ENCODE measurements at regions not wholly inside any gene's neighbourhood (a gene's known extent, or its start where the extent isn't known, plus 50 kb on each side); places are given as distances from the start of the nearest gene placed in this dataset.

DNA sequence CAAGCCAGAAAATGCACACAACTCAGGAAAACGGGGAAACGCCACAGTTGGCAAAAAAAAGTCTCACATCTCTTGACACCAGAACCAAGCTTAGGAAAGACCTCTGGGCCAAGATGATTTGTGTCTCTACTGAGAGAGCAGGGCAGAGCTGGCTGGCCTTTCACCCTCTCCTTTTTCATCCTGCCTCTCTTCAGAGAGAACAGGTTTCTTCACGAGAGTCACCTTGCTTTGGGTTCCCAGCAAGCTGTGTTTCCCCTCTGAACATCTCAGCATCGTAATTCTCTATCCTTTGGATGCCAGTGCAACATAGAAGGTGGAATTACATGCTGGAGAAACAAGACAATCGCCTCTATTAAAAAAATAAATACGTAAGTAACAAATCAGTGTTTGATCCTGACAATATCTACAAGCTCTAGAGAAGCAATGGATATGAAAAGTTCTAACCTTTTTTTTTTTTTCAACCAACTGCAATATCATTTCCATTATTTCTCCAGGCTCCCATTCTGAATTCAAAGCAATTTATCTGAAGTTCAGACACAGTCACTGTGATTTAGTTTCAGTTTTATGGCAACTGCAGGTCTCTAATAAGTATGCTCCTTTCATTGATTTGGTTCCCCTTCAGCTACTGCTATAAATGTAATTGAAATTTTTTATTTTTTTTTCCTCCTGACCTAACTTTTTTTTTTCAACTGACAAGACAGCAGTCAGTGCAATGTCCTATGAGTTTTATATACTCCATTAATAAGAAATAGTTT lies 708.6 kb downstream of the DTWD2 start:
- H2AFZ ChIP-seq (ENCODE audit: low read depth, low read length): no peak overlapping the region
- intact Hi-C loops (cut with micrococcal nuclease): no loop called here
- H3K4me2 ChIP-seq (ENCODE audit: insufficient read depth, low read length): no peak overlapping the region
- no peaks in the 10 kb centered on the region for H3K9me1 ChIP-seq (replicated peaks; ENCODE audit: control insufficient read depth, extremely low read depth, insufficient read depth, low read length)
- H3K9me3 ChIP-seq (replicated peaks; ENCODE audit: control insufficient read depth, insufficient read depth, low read length): peaks cover 2% of the 10 kb centered on the region
- no peaks in the 10 kb centered on the region for H3K4me1 ChIP-seq (ENCODE audit: control insufficient read depth, extremely low read depth, insufficient read depth, low read length)
- FAIRE-seq: no peak
- no peak overlapping the region for H3K9ac ChIP-seq (replicated peaks; ENCODE audit: extremely low read depth, insufficient read depth, low read length)
- no peaks in the 10 kb centered on the region for H3K36me3 ChIP-seq (ENCODE audit: control insufficient read depth in 2 of 2, extremely low read depth in 1 of 2, insufficient read depth in 2 of 2, low read length in 2 of 2)
- no peaks in the 10 kb centered on the region for H4K20me1 ChIP-seq (replicated peaks; ENCODE audit: control insufficient read depth, extremely low read depth, insufficient read depth, low read length)
- ChIA-PET POLR2A (no interaction called here), CTCF (no interaction called here)
- TF ChIP-seq GATA2 (IDR thresholded peaks at IDR 0.05; ENCODE audit: insufficient read depth, insufficient read length, low read depth, low read length): no peak
- H3K27me3 ChIP-seq (ENCODE audit: control insufficient read depth in 2 of 2, insufficient read depth in 2 of 2, low read length in 2 of 2): no peaks in the 10 kb centered on the region
- no peak overlapping the region for H3K4me3 ChIP-seq (replicated peaks in 1 of 3; ENCODE audit: insufficient read depth in 1 of 3, low read depth in 1 of 3, low read length in 3 of 3)
- dilution Hi-C loops (cut with MboI; ENCODE audit: extremely low pct_ligation_motif_present, low sequenced_read_pairs): no loop called here
- BruUV-seq (replicated peaks): no TSS peak
- no peaks in the 10 kb centered on the region for H3K79me2 ChIP-seq (ENCODE audit: control insufficient read depth, insufficient read depth, low read length)
- no peak overlapping the region for H3K27ac ChIP-seq (ENCODE audit: insufficient read depth, low read depth, low read length)
- no peak for DNase-seq (ENCODE audit: low read depth, low spot score)

DNA sequence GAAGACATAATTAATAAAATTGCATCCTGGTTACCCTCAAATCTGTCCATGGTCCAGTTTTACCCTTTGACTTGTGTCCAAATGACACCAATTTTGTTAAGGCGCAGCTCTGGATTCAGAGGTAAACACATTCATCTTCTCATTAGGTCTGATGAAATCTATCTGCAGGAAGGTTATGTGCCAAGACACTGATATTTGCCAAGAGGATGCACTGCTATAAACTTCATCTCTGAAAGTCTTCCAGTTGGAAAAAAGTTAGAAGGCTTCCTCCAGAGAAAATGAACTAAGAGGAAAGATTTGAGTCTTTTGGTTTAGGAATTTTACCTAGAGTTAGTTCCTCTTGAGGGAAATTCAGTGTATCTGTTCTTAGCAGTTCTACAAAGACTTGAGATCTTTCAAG lies 717.8 kb downstream of the DTWD2 start:
- POLR2A ChIA-PET: no interaction called here

More for the DNA sequence above, 717.8 kb downstream of the DTWD2 start:
- TF ChIP-seq, protein P1, sequence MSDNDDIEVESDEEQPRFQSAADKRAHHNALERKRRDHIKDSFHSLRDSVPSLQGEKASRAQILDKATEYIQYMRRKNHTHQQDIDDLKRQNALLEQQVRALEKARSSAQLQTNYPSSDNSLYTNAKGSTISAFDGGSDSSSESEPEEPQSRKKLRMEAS (IDR thresholded peaks at IDR 0.05; ENCODE audit: insufficient read depth, insufficient read length): no peak
- TF ChIP-seq POLR2AphosphoS5 (IDR thresholded peaks at IDR 0.05; ENCODE audit: insufficient read depth, low read depth, low read length): no peak
- no peak for TF ChIP-seq MYC (IDR thresholded peaks at IDR 0.05; ENCODE audit: low read depth, low read length)
- TF ChIP-seq EZH2 (IDR thresholded peaks at IDR 0.05; ENCODE audit: borderline replicate concordance, low read depth, low read length, severe bottlenecking): no peak
- TF ChIP-seq, protein P2, sequence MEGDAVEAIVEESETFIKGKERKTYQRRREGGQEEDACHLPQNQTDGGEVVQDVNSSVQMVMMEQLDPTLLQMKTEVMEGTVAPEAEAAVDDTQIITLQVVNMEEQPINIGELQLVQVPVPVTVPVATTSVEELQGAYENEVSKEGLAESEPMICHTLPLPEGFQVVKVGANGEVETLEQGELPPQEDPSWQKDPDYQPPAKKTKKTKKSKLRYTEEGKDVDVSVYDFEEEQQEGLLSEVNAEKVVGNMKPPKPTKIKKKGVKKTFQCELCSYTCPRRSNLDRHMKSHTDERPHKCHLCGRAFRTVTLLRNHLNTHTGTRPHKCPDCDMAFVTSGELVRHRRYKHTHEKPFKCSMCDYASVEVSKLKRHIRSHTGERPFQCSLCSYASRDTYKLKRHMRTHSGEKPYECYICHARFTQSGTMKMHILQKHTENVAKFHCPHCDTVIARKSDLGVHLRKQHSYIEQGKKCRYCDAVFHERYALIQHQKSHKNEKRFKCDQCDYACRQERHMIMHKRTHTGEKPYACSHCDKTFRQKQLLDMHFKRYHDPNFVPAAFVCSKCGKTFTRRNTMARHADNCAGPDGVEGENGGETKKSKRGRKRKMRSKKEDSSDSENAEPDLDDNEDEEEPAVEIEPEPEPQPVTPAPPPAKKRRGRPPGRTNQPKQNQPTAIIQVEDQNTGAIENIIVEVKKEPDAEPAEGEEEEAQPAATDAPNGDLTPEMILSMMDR (IDR thresholded peaks at IDR 0.05; ENCODE audit: extremely low read depth in 1 of 2, insufficient read depth in 1 of 2, low read depth in 1 of 2, low read length in 2 of 2): no peak
- TF ChIP-seq FOS (IDR thresholded peaks at IDR 0.05; ENCODE audit: borderline replicate concordance, insufficient read depth, low read length): no peak
- no peak for TF ChIP-seq JUN (IDR thresholded peaks at IDR 0.05; ENCODE audit: borderline replicate concordance, insufficient read depth, insufficient read length, low read depth)
- no peaks in the 10 kb centered on the region for H3K36me3 ChIP-seq (ENCODE audit: control insufficient read depth in 2 of 2, extremely low read depth in 1 of 2, insufficient read depth in 2 of 2, low read length in 2 of 2)
- no peaks in the 10 kb centered on the region for H3K9me3 ChIP-seq (replicated peaks; ENCODE audit: control insufficient read depth, insufficient read depth, low read length)
- dilution Hi-C loops (cut with MboI; ENCODE audit: extremely low pct_ligation_motif_present, low sequenced_read_pairs): no loop called here
- H3K4me3 ChIP-seq (replicated peaks in 1 of 3; ENCODE audit: insufficient read depth in 1 of 3, low read depth in 1 of 3, low read length in 3 of 3): no peak overlapping the region
- BruUV-seq (replicated peaks): no TSS peak
- intact Hi-C loops (cut with micrococcal nuclease): no loop called here
- no peaks in the 10 kb centered on the region for H4K20me1 ChIP-seq (replicated peaks; ENCODE audit: control insufficient read depth, extremely low read depth, insufficient read depth, low read length)
- no peak overlapping the region for H3K9ac ChIP-seq (replicated peaks; ENCODE audit: extremely low read depth, insufficient read depth, low read length)
- DNase-seq (ENCODE audit: low read depth, low spot score) (no peak), FAIRE-seq (no peak)
- no peaks in the 10 kb centered on the region for H3K79me2 ChIP-seq (ENCODE audit: control insufficient read depth, insufficient read depth, low read length)
- CTCF ChIA-PET: no interaction called here
- no peak overlapping the region for H2AFZ ChIP-seq (ENCODE audit: low read depth, low read length)
- no peaks in the 10 kb centered on the region for H3K27me3 ChIP-seq (ENCODE audit: control insufficient read depth in 2 of 2, insufficient read depth in 2 of 2, low read length in 2 of 2)
- H3K27ac ChIP-seq (ENCODE audit: insufficient read depth, low read depth, low read length): no peak overlapping the region
- no peaks in the 10 kb centered on the region for H3K4me1 ChIP-seq (ENCODE audit: control insufficient read depth, extremely low read depth, insufficient read depth, low read length)
- no peak overlapping the region for H3K4me2 ChIP-seq (ENCODE audit: insufficient read depth, low read length)
- H3K9me1 ChIP-seq (replicated peaks; ENCODE audit: control insufficient read depth, extremely low read depth, insufficient read depth, low read length): no peaks in the 10 kb centered on the region
